IMR-90 (cell line): ENCODE measurements at regions not wholly inside any gene's neighbourhood (a gene's known extent, or its start where the extent isn't known, plus 50 kb on each side); places are given as distances from the start of the nearest gene placed in this dataset.

ENCODE experiments used
- ATAC-seq: fragments of 200-7000 bp; cut with Tn5 transposase; 2 replicates; pipeline ENCODE4 v1.9.1; 2020; ENCODE audit warnings: low read depth, mild to moderate bottlenecking, moderate library complexity
- BruUV-seq: library from RNA; stranded (reverse); fragments of 400-500 nt; replicated peaks from 2 replicates; lab custom pipeline; 2021; lab: Mats Ljungman, UMichigan
- CTCF ChIA-PET: fragments of 300-600 bp; formaldehyde crosslinking; extraction: SDS; loops from one replicate; lab custom pipeline; 2021; ENCODE audit warnings: antibody characterized with exemption; lab: Yijun Ruan, JAX
- POLR2A ChIA-PET: fragments of 300-600 bp; sonication (Branson Sonifier 250); formaldehyde crosslinking; loops from one replicate; lab custom pipeline; 2022; ENCODE audit warnings: antibody characterized with exemption; ENCODE audit not compliant: unreplicated experiment; lab: Charles Lee
- DNase-seq: peaks from one replicate; pipeline ENCODE4 v3.0.0; 2013
- H2AFZ ChIP-seq: replicated peaks from 2 replicates; pipeline ENCODE3; 2013; ENCODE audit warnings: low read length, mild to moderate bottlenecking; ENCODE audit not compliant: poor library complexity
- H2AK5ac ChIP-seq: 2 replicates; pipeline ENCODE4 v1.6.1; 2013; ENCODE audit warnings: low read depth, low read length, inconsistent platforms
- H2AK9ac ChIP-seq: replicated peaks from 2 replicates; pipeline ENCODE3; 2013; ENCODE audit warnings: mild to moderate bottlenecking, low read depth, low read length, moderate library complexity; ENCODE audit not compliant: poor library complexity
- H2BK120ac ChIP-seq: 2 replicates; pipeline ENCODE4 v1.6.1; 2013; ENCODE audit warnings: low read depth, low read length, inconsistent platforms
- H2BK15ac ChIP-seq: 3 replicates; pipeline ENCODE4 v1.6.1; 2013; ENCODE audit warnings: low read depth, low read length, inconsistent platforms
- H2BK20ac ChIP-seq: 2 replicates; pipeline ENCODE4 v1.6.1; 2013; ENCODE audit warnings: low read depth, mild to moderate bottlenecking, inconsistent platforms, low read length, moderate library complexity
- H2BK5ac ChIP-seq: 2 replicates; pipeline ENCODE4 v1.6.1; 2013; ENCODE audit warnings: mild to moderate bottlenecking, low read depth, low read length, inconsistent platforms; ENCODE audit not compliant: poor library complexity, severe bottlenecking
- H3K14ac ChIP-seq: replicated peaks from 2 replicates; pipeline ENCODE4 v1.6.1; 2013; ENCODE audit warnings: low read depth, low read length, inconsistent platforms
- H3K18ac ChIP-seq: 2 replicates; pipeline ENCODE4 v1.6.1; 2013; ENCODE audit warnings: low read depth, low read length, control low read depth
- H3K23ac ChIP-seq: 2 replicates; pipeline ENCODE4 v1.6.1; 2013; ENCODE audit warnings: low read depth, low read length, inconsistent platforms
- H3K27ac ChIP-seq: 2 replicates; pipeline ENCODE4 v1.5.1; 2013; ENCODE audit warnings: mild to moderate bottlenecking, control low read depth, low read length; ENCODE audit not compliant: insufficient read depth
- H3K27me3 ChIP-seq: 2 replicates; pipeline ENCODE4 v1.6.1; 2013; ENCODE audit warnings: low read length; ENCODE audit not compliant: control insufficient read depth, insufficient read depth
- H3K36me3 ChIP-seq: 2 replicates; pipeline ENCODE4 v1.6.1; 2013; ENCODE audit warnings: low read length, mixed read lengths; ENCODE audit not compliant: control insufficient read depth, insufficient read depth
- H3K4ac ChIP-seq: 2 replicates; pipeline ENCODE4 v1.6.1; 2013; ENCODE audit warnings: low read depth, low read length, inconsistent platforms
- H3K4me1 ChIP-seq: 2 replicates; pipeline ENCODE4 v1.6.1; 2013; ENCODE audit warnings: low read length, mixed read lengths; ENCODE audit not compliant: control insufficient read depth, insufficient read depth
- H3K4me2 ChIP-seq: 2 replicates; pipeline ENCODE4 v1.6.1; 2013; ENCODE audit warnings: low read depth, mild to moderate bottlenecking, control low read depth, low read length, moderate library complexity
- H3K4me3 ChIP-seq: 2 replicates; pipeline ENCODE4 v1.5.1; 2013; ENCODE audit warnings: low read depth, mild to moderate bottlenecking, control low read depth, low read length, moderate library complexity; ENCODE audit not compliant: insufficient read depth
- H3K56ac ChIP-seq: 2 replicates; pipeline ENCODE4 v1.6.1; 2013; ENCODE audit warnings: low read length, inconsistent platforms; ENCODE audit not compliant: insufficient read depth; ENCODE audit errors: extremely low read depth
- H3K79me1 ChIP-seq, 2 experiments: 2 replicates each; pipeline ENCODE4 v1.6.1; 2013; ENCODE audit warnings: low read length in 2 of 2, inconsistent platforms in 1 of 2, low read depth in 1 of 2
- H3K9ac ChIP-seq: 2 replicates; pipeline ENCODE4 v1.6.1; 2013; ENCODE audit warnings: low read depth, low read length, control low read depth
- H3K9me1 ChIP-seq: 2 replicates; pipeline ENCODE4 v1.6.1; 2013; ENCODE audit warnings: low read length, inconsistent platforms; ENCODE audit not compliant: insufficient read depth
- H3K9me3 ChIP-seq: 2 replicates; pipeline ENCODE4 v1.6.1; 2013; ENCODE audit warnings: low read length; ENCODE audit not compliant: control insufficient read depth, insufficient read depth
- H4K20me1 ChIP-seq: 2 replicates; pipeline ENCODE4 v1.6.1; 2013; ENCODE audit warnings: low read length, inconsistent platforms; ENCODE audit not compliant: insufficient read depth
- H4K5ac ChIP-seq: 2 replicates; pipeline ENCODE4 v1.6.1; 2013; ENCODE audit warnings: mild to moderate bottlenecking, low read depth, low read length, control low read depth
- H4K8ac ChIP-seq, 2 experiments: 2 replicates each; pipeline ENCODE4 v1.6.1; 2013; ENCODE audit warnings: low read depth in 2 of 2, low read length in 2 of 2, control low read depth in 1 of 2, inconsistent platforms in 1 of 2
- H4K91ac ChIP-seq: 2 replicates; pipeline ENCODE4 v1.6.1; 2013; ENCODE audit warnings: low read depth, low read length, inconsistent platforms; ENCODE audit not compliant: insufficient read depth
- BHLHE40 ChIP-seq: fragments of 150-350 bp; IDR thresholded peaks from 2 replicates; pipeline ENCODE4 v1.6.1; 2016; ENCODE audit warnings: mild to moderate bottlenecking, low read depth, low read length
- FOS ChIP-seq: fragments of 150-350 bp; IDR thresholded peaks from 2 replicates; pipeline ENCODE4 v1.6.1; 2016; ENCODE audit warnings: low read depth, low read length
- MAFK ChIP-seq: IDR thresholded peaks from 2 replicates; pipeline ENCODE4 v1.6.1; 2012; ENCODE audit warnings: low read depth, low read length, improper control_type of control experiment
- USF2 ChIP-seq: fragments of 150-350 bp; IDR thresholded peaks from 2 replicates; pipeline ENCODE4 v1.6.1; 2017; ENCODE audit warnings: mild to moderate bottlenecking, antibody characterized with exemption, low read length, low read depth
- WGBS, 2 experiments: methylation state at CpG; one replicate each; pipeline versions ENCODE4 v1.1.5 to v1.1.7; 2013; ENCODE audit warnings: missing lambda C conversion rate in 2 of 2; ENCODE audit not compliant: insufficient read length in 1 of 2; ENCODE audit errors: extremely low coverage in 2 of 2; 5-methylcytosine and 5-hydroxymethylcytosine counted together
- dilution Hi-C: fragments of 300-500 bp; cut with HindIII; formaldehyde crosslinking; loops from one replicate; pipeline ENCODE4 v1.14.3; 2018; ENCODE audit warnings: low sequenced_read_pairs; ENCODE audit not compliant: unreplicated experiment
- in situ Hi-C: fragments of 300-500 bp; cut with MboI; formaldehyde crosslinking; loops from 3 replicates; pipeline ENCODE4 v1.14.3; 2019; ENCODE audit warnings: low sequenced_read_pairs, inconsistent platforms, mixed read lengths
- intact Hi-C: fragments of 100-400 bp; cut with micrococcal nuclease; formaldehyde crosslinking; loops from 2 replicates; pipeline ENCODE4 v1.10.0; 2022

DNA sequence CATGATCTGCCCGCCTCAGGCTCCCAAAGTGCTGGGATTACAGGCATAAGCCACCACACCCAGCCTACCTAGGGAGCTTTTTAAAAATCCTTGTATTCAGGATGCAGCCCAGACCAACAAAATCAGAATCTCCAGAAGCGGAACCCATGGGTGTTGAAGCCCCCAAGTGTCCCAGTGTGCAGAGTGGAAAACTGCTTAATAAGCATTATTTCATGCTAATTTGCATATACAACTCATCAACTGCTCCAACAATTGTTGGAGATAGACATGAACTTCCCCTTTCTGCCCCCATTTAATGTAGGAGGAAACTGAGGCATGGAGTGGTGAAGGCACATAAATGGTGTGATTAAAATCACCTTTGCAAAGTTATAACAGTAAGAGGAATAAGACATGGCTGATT lies 84.3 kb upstream of the C16orf82 start:
- H3K4me2 ChIP-seq = no peak overlapping the region
- DNase-seq = no peak
- no peaks in the 10 kb centered on the region for H3K27me3 ChIP-seq
- peaks cover 26% of the 10 kb centered on the region for H3K9me1 ChIP-seq
- H2BK20ac ChIP-seq = peak overlapping the region; percentile 98
- CTCF ChIA-PET = interaction anchor here (1.0 kb wide), 1 partner anchor 128 kb away, joined by 3 read pairs; no protein-coding TSS in a partner anchor
- H4K5ac ChIP-seq = peak overlapping the region; percentile 8; the same call in 1 of the 2 replicates
- H4K20me1 ChIP-seq = no peaks in the 10 kb centered on the region
- dilution Hi-C loops (no loop called here), intact Hi-C loops (no loop called here), in situ Hi-C loops (no loop called here)
- H3K9me3 ChIP-seq = no peaks in the 10 kb centered on the region
- H3K4me1 ChIP-seq = peaks cover 30% of the 10 kb centered on the region
- no peak overlapping the region for H3K9ac ChIP-seq
- H3K27ac ChIP-seq = peak overlapping the region; percentile 73
- H4K91ac ChIP-seq = peak overlapping the region; percentile 89
- no peak overlapping the region for H3K56ac ChIP-seq
- H2BK15ac ChIP-seq = peak overlapping the region; percentile 91; the same call in 2 of the 3 replicates
- H3K36me3 ChIP-seq = no peaks in the 10 kb centered on the region
- peak overlapping the region; percentile 83 for H2BK120ac ChIP-seq
- no peak overlapping the region for H2AFZ ChIP-seq
- POLR2A ChIA-PET = no interaction called here
- no peak overlapping the region for H3K4me3 ChIP-seq
- TF ChIP-seq MAFK (peak; percentile 95), USF2 (no peak), BHLHE40 (no peak), FOS (no peak)
- peak overlapping the region; percentile 73 for H3K4ac ChIP-seq
- no peak overlapping the region for H2AK9ac ChIP-seq
- WGBS, 2 experiments = no CpG with 5 or more reads among the region's 2 CpGs
- ATAC-seq = no peak
- peak overlapping the region; percentile 41 to 63 for H4K8ac ChIP-seq
- peak overlapping the region; percentile 94 for H3K14ac ChIP-seq
- peak overlapping the region; percentile 49 for H3K23ac ChIP-seq
- H3K79me1 ChIP-seq = peaks cover 0 to 3% of the 10 kb centered on the region in 2 experiments; a peak in 1 of 4 replicates
- peak overlapping the region; percentile 88 for H2AK5ac ChIP-seq
- H3K18ac ChIP-seq = peak overlapping the region; percentile 88
- peak overlapping the region; percentile 61 for H2BK5ac ChIP-seq
- BruUV-seq = no TSS peak
